ENCODE measurements at regions not wholly inside any gene's neighbourhood (a gene's known extent, or its start where the extent isn't known, plus 50 kb on each side); places are given as distances from the start of the nearest gene placed in this dataset.

- no peak for DNase-seq (ENCODE audit: low read depth)
- no peak overlapping the region for H3K4me3 ChIP-seq (ENCODE audit: low read length)
- TF ChIP-seq CTCF (conservative IDR thresholded peaks at IDR 0.05; ENCODE audit: low read depth, low read length): no peak
These were observed 63.3 kb downstream of the ILRUN start for GRCh38 chr6:34633256-34633655.

GRCh38 chr6:34630040-34630439 is 66.5 kb downstream of the ILRUN start:
- no peak for TF ChIP-seq CTCF (conservative IDR thresholded peaks at IDR 0.05; ENCODE audit: low read depth, low read length)

GRCh38 chr6:34627296-34627695 is 69.3 kb downstream of the ILRUN start:
- H3K4me3 ChIP-seq (ENCODE audit: low read length): no peak overlapping the region
- no peak for TF ChIP-seq CTCF (conservative IDR thresholded peaks at IDR 0.05; ENCODE audit: low read depth, low read length)

More at GRCh38 chr6:34630040-34630439, 66.5 kb downstream of the ILRUN start:
- no peak overlapping the region for H3K4me3 ChIP-seq (ENCODE audit: low read length)
- DNase-seq (ENCODE audit: low read depth): peak; percentile 46

GRCh38 chr6:34618430-34619182 is 62.5 kb upstream of the SPDEF start:
- no peak for DNase-seq (ENCODE audit: low read depth)
- TF ChIP-seq CTCF (conservative IDR thresholded peaks at IDR 0.05; ENCODE audit: low read depth, low read length): no peak
- no peak overlapping the region for H3K4me3 ChIP-seq (ENCODE audit: low read length)

More at GRCh38 chr6:34627296-34627695, 69.3 kb downstream of the ILRUN start:
- no peak for DNase-seq (ENCODE audit: low read depth)

GRCh38 chr6:34617231-34617630 is 61.1 kb upstream of the SPDEF start:
- TF ChIP-seq CTCF (conservative IDR thresholded peaks at IDR 0.05; ENCODE audit: low read depth, low read length): no peak
- no peak overlapping the region for H3K4me3 ChIP-seq (ENCODE audit: low read length)
- DNase-seq (ENCODE audit: low read depth): no peak

GRCh38 chr6:34616227-34616585 is 60.1 kb upstream of the SPDEF start:
- TF ChIP-seq CTCF (conservative IDR thresholded peaks at IDR 0.05; ENCODE audit: low read depth, low read length): no peak
- no peak overlapping the region for H3K4me3 ChIP-seq (ENCODE audit: low read length)
- no peak for DNase-seq (ENCODE audit: low read depth)

- no peak for TF ChIP-seq CTCF (conservative IDR thresholded peaks at IDR 0.05; ENCODE audit: low read depth, low read length)
These were observed 59.6 kb upstream of the SPDEF start for GRCh38 chr6:34615574-34616226.

More at GRCh38 chr6:34615574-34616226, 59.6 kb upstream of the SPDEF start:
- DNase-seq (ENCODE audit: low read depth): no peak
- no peak overlapping the region for H3K4me3 ChIP-seq (ENCODE audit: low read length)
